ENCODE measurements at regions not wholly inside any gene's neighbourhood (a gene's known extent, or its start where the extent isn't known, plus 50 kb on each side); places are given as distances from the start of the nearest gene placed in this dataset.

DNA sequence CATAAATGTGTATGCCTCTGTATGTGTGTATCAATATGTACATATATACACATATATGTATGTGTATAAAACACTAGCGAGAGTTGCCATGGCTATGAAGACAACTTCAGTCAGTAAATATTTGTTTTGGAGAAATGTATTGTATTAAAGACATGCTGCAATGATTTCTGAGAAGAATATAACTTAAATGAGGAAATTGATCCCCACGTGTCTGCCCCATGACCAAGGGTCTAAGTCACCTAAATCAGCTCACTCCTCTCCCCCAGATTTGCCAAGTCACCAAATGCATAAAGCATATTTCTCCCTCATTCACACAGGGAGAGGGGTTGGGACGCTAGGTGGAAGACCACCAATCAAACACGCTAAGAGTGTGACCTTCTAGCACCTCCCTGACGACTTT, 58.3 kb upstream of the LYST start:
- DNase-seq, result no peak

DNA sequence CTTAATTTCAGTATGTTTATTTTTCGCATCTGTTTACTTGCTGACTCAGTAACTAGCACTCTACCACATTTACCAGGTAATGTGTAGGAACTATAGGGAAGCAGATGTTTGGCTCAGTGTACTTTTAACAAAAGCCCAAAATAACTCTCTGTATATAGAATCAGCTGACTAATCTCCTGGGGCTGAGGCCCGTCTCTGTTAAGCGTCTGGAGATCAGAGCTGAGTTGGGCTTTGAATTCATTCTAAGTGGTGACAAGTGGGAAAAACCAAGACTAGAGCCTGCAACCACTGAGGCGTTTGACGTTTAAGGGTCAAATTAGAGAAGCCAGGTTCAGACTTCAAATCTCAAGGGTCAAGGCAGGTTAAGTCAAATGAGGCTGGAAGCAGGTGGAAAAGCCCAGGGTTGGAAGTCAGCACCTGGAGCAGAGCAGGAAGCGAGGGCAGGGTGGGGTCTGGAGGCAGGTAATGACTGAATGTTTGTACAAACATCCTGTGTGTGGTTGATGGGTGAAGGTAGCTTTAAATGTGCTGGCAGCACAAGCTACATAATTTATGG, 56.8 kb upstream of the LYST start:
- peak in 1 of 5 donors; percentile 48 for DNase-seq

DNA sequence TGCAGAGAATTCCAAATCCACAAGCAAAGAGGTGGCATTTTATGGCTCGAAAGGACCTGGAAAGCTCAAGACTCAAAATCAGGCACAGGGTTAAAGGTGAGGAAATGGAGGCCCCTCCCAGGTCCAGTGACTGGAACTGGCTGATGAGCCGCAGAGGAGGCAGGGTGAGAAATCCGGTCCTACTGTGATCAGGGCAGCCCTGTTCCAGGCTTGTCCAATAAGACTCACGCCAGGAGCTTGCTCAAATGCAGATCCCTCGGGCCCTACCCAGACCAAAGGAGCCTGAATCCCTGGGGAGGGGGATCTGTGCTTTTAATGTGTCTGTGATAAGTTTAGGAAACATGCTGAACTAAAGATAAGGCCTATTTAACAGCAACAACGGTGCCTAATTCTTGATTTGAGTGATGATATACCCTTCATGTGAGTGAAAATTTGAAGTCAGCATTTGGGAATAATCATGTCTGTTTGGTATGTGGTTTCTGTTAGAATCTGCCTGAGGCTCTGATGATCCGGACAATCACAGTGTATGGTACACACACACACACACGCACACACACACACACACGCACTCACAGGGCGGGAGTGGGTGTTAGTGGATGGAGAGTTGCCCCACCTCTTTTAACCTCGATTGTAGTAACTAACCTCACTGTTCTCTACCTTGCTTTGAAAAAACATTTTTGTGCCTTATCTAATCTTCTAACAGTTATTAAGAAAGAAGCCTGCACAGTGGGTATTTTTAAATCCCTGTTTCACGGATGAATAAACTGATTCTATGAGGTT, 54.1 kb upstream of the LYST start:
- DNase-seq, result no peak

DNA sequence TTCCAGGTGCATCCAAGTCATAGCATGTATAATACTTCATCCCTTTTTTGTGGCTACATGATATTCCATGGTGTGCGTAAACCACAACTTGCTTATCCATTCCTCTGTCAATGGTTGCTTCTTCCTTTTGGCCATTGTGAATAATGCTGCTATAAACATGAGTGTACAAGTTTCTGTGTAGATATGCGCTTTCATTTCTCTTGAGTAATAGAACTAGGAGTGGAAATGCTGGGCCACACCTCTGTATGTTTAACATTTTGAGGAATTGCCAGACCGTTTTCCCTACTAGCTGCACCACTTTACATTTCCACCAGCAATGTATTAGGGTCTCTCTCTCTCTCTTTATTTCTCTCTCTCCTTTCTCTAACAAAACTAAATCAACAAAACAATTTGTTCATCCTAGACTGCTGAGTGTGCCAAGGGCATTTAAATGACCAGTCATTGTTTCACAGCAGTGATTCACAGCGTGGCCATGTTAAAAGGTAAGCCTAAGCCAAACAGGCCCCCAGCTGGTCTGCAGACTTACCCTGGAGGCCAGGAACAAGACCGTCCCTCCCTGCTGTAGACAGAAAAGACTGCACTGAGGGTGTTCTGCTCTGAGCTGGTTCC, 53.2 kb upstream of the LYST start:
- DNase-seq, result no peak

DNA sequence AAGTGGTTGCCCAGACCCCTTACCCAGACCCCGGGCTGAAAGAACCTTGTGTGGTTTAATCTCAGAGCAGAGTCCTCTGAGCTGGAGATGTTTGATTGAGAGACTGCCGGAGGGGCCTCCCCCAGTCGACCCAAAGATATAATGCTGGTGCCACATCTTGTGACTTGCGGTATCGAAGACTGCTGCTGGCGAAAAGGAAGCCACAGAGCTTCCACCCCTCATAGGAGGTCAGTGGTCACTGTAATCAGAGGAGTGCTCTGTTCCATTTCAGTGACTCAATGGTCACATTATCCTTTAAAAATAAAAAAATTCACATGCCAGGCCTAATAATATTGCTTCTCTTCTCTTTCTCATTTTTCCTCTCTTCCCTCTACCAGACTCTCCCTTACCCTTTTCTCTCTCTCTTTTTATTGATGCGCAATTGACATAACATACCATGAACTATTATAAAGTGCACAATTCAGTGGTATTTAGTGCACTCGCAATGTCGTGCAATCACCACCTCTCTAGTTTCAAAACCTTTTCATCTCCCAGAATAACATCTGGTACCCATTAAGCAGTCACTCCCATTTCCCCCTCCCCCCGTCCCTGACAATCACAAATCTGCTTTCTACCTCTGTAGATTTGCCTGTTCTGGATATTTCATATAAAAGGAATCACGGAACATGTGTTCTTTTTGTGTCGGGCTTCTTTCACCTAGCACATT, 52.6 kb upstream of the LYST start:
- DNase-seq, result no peak

DNA sequence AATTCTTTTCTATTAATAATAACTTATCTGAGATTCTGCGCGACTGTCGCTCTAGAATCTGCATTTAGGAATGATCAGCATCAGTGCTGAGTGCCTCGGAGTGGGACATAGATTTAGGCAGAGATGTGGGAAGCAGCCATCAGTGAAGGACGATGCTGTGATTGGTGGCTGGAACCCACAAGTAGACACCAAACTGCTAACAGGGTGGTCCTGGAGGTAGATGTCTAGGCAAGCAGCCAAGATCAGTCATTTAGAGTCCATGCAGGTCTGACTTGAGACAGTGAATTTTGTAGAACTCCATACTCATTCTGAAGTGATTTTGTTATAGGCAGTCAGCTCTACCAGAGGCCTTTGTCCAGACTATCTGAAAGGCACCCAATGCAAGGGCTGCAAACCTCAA, 51.8 kb upstream of the LYST start:
- DNase-seq, result no peak

DNA sequence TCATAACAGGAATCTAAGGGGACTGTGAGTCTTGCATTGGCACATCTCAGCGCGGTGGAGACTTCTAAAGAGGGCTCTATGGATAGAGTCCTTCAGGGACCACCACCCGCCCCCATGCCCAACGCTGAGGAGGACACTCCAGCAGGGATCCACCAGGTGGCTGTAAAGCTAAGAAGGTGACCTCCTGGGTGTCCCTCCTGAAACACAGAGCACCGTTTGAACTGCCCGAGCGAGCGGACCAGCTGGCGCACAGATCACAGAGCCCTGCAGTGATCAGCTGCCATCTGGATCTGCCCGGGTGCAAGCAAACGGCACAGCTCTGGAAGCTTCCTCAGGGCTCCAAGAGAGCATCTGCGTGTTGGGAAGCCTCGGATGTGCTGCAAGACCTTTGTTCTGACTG, 51.3 kb upstream of the LYST start:
- no peak for DNase-seq

DNA sequence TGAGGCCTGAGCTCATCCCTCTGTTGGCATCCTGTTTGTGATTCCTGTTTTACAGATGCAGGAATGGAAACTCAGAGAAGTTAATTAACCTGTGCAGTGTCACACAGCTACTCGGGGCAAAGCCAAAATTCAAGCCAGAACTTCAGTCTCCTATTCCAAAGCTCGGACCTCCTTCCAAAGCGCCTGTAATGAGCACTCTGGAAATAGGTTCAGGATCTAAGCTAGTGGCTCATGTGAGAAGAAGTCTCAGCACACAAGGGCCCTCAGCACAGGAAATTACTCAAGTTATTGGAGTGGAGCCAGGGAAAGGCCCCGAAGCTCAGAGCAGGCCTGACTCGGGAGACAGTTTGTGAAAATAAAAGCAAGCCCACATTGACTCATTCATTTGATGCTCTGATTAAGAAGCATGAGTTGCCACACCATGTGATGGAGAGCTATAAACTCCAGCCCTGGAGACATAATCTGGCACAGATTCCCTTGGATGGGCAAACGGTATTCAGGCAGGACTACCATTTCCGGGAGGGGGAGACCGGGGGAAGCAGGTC, 50.6 kb upstream of the LYST start:
- DNase-seq, result peak in 4 of 5 donors; percentile 19 to 52 (median 28)

Measured in T-helper 1 cell (primary cell).